ENCODE measurements at regions not wholly inside any gene's neighbourhood (a gene's known extent, or its start where the extent isn't known, plus 50 kb on each side); places are given as distances from the start of the nearest gene placed in this dataset.

DNA sequence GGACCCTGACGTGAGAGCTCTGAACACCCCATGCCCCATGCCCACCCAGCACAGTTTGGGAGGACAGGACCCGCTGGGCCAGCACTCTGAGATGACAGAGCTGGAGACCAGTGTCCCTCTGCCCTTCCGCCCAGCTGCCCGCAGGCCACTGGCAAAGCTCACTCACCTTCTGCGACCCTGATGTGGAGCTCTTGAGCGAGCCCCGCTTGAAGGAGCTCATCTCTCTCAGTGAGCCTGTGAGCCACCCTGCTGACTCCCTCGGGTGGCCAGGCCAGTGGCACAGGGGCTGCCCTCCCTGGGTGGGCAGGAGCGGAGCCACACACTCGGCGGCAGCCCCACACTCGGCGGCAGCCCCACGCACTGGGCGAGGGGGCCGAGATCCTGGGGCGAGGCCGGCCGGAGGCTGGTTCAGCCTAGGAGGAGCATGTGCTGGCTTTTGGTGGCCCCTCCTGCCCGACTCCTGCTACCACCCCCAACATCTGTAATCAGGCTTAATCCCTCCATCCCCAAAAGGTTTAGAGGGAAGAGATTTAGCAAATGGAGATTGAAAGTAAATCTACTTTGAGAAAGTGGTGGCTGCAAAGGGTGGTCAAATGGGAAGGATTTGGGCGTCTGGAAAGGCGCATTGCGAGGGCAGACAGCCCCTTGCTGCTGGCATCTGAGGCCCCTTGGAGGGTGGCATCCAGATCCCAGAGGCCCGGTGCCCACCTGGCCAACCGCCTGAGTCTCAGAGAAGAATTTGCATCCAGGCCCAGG is 59.4 kb upstream of the TRPM1 start:
- Histone ChIP-seq H3K4me3 (ENCODE audit: low read length) (no peak overlapping the region), H3K9me2 (ENCODE audit: insufficient read depth, low read length) (no peaks in the 10 kb centered on the region), H3K79me2 (replicated peaks; ENCODE audit: insufficient read depth, low read length) (no peaks in the 10 kb centered on the region), H3K4me2 (ENCODE audit: low read length) (no peak overlapping the region), H3K36me3 (ENCODE audit: insufficient read depth, low read length) (no peaks in the 10 kb centered on the region), H4K20me1 (ENCODE audit: insufficient read depth) (no peaks in the 10 kb centered on the region), H3K27me3 (ENCODE audit: insufficient read depth, low read depth, low read length) (no peaks in the 10 kb centered on the region), H3K27ac (ENCODE audit: low read length) (no peak overlapping the region), H3K9ac (ENCODE audit: low read length) (no peak overlapping the region), H3F3A (ENCODE audit: insufficient read depth, low read length, poor library complexity, severe bottlenecking) (no peaks in the 10 kb centered on the region), H3K9me3 (ENCODE audit: low read length) (no peaks in the 10 kb centered on the region), H2AFZ (ENCODE audit: low read depth, low read length) (no peak overlapping the region)
- no peak for TF ChIP-seq RAD21 (conservative IDR thresholded peaks at IDR 0.05)
- TF ChIP-seq POLR2AphosphoS5 (IDR thresholded peaks at IDR 0.05), result no peak
- TF ChIP-seq MXI1 (conservative IDR thresholded peaks at IDR 0.05; ENCODE audit: poor library complexity, severe bottlenecking), result no peak
- no peak for TF ChIP-seq SMC3 (conservative IDR thresholded peaks at IDR 0.05; ENCODE audit: poor library complexity)
- no peak for TF ChIP-seq EP300 (conservative IDR thresholded peaks at IDR 0.05; ENCODE audit: poor library complexity, severe bottlenecking)
- TF ChIP-seq, protein P1, sequence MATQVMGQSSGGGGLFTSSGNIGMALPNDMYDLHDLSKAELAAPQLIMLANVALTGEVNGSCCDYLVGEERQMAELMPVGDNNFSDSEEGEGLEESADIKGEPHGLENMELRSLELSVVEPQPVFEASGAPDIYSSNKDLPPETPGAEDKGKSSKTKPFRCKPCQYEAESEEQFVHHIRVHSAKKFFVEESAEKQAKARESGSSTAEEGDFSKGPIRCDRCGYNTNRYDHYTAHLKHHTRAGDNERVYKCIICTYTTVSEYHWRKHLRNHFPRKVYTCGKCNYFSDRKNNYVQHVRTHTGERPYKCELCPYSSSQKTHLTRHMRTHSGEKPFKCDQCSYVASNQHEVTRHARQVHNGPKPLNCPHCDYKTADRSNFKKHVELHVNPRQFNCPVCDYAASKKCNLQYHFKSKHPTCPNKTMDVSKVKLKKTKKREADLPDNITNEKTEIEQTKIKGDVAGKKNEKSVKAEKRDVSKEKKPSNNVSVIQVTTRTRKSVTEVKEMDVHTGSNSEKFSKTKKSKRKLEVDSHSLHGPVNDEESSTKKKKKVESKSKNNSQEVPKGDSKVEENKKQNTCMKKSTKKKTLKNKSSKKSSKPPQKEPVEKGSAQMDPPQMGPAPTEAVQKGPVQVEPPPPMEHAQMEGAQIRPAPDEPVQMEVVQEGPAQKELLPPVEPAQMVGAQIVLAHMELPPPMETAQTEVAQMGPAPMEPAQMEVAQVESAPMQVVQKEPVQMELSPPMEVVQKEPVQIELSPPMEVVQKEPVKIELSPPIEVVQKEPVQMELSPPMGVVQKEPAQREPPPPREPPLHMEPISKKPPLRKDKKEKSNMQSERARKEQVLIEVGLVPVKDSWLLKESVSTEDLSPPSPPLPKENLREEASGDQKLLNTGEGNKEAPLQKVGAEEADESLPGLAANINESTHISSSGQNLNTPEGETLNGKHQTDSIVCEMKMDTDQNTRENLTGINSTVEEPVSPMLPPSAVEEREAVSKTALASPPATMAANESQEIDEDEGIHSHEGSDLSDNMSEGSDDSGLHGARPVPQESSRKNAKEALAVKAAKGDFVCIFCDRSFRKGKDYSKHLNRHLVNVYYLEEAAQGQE (IDR thresholded peaks at IDR 0.05; ENCODE audit: borderline replicate concordance), result no peak
- TF ChIP-seq, protein P2, sequence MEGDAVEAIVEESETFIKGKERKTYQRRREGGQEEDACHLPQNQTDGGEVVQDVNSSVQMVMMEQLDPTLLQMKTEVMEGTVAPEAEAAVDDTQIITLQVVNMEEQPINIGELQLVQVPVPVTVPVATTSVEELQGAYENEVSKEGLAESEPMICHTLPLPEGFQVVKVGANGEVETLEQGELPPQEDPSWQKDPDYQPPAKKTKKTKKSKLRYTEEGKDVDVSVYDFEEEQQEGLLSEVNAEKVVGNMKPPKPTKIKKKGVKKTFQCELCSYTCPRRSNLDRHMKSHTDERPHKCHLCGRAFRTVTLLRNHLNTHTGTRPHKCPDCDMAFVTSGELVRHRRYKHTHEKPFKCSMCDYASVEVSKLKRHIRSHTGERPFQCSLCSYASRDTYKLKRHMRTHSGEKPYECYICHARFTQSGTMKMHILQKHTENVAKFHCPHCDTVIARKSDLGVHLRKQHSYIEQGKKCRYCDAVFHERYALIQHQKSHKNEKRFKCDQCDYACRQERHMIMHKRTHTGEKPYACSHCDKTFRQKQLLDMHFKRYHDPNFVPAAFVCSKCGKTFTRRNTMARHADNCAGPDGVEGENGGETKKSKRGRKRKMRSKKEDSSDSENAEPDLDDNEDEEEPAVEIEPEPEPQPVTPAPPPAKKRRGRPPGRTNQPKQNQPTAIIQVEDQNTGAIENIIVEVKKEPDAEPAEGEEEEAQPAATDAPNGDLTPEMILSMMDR (IDR thresholded peaks at IDR 0.05; ENCODE audit: poor library complexity, severe bottlenecking), result no peak
- TF ChIP-seq EZH2 (IDR thresholded peaks at IDR 0.05; ENCODE audit: borderline replicate concordance, insufficient read depth, low read length, poor library complexity, severe bottlenecking), result no peak
- TF ChIP-seq TAF1 (IDR thresholded peaks at IDR 0.05; ENCODE audit: low read depth), result no peak

DNA sequence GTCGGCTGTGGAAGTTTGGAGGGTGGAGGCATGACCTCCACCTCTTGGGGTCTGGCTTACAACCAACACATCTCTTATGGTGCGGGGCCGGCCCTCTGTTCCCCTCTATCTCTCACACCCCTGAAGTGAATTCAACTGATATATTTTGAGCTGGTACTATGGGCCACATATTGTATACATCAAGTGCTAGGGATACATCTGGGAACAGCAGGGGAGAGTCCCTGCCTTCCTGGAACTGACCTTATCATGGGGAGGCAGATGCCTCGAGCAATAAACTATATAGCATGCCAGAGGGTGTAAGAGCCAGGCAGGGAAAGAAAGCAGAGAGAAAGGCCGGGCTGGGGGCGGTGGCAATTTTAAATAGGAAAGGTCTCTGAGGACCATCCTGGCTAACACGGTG is 60.4 kb upstream of the TRPM1 start:
- H3K4me3 ChIP-seq (ENCODE audit: low read length), result no peak overlapping the region
- no peaks in the 10 kb centered on the region for H3K27me3 ChIP-seq (ENCODE audit: insufficient read depth, low read depth, low read length)
- no peaks in the 10 kb centered on the region for H3F3A ChIP-seq (ENCODE audit: insufficient read depth, low read length, poor library complexity, severe bottlenecking)
- H3K9me3 ChIP-seq (ENCODE audit: low read length), result no peaks in the 10 kb centered on the region
- H2AFZ ChIP-seq (ENCODE audit: low read depth, low read length), result no peak overlapping the region
- H3K36me3 ChIP-seq (ENCODE audit: insufficient read depth, low read length), result no peaks in the 10 kb centered on the region
- no peaks in the 10 kb centered on the region for H3K9me2 ChIP-seq (ENCODE audit: insufficient read depth, low read length)
- TF ChIP-seq TAF1 (IDR thresholded peaks at IDR 0.05; ENCODE audit: low read depth) (no peak), EP300 (conservative IDR thresholded peaks at IDR 0.05; ENCODE audit: poor library complexity, severe bottlenecking) (no peak), POLR2AphosphoS5 (IDR thresholded peaks at IDR 0.05) (no peak), RAD21 (conservative IDR thresholded peaks at IDR 0.05) (no peak), EZH2 (IDR thresholded peaks at IDR 0.05; ENCODE audit: borderline replicate concordance, insufficient read depth, low read length, poor library complexity, severe bottlenecking) (no peak)
- TF ChIP-seq, protein P2 (IDR thresholded peaks at IDR 0.05; ENCODE audit: poor library complexity, severe bottlenecking), result no peak
- TF ChIP-seq, protein P1 (IDR thresholded peaks at IDR 0.05; ENCODE audit: borderline replicate concordance), result no peak
- no peaks in the 10 kb centered on the region for H4K20me1 ChIP-seq (ENCODE audit: insufficient read depth)
- H3K27ac ChIP-seq (ENCODE audit: low read length), result no peak overlapping the region
- no peak overlapping the region for H3K9ac ChIP-seq (ENCODE audit: low read length)
- no peak overlapping the region for H3K4me2 ChIP-seq (ENCODE audit: low read length)
- no peaks in the 10 kb centered on the region for H3K79me2 ChIP-seq (replicated peaks; ENCODE audit: insufficient read depth, low read length)
